Activated CD4-positive, CD25-positive, alpha-beta regulatory T cell (primary cell): ENCODE measurements at regions not wholly inside any gene's neighbourhood (a gene's known extent, or its start where the extent isn't known, plus 50 kb on each side); places are given as distances from the start of the nearest gene placed in this dataset.

ENCODE experiments used
- DNase-seq, 4 experiments: peaks; one replicate each; lab custom pipeline; 2025; lab: John Stamatoyannopoulos, UW

DNA sequence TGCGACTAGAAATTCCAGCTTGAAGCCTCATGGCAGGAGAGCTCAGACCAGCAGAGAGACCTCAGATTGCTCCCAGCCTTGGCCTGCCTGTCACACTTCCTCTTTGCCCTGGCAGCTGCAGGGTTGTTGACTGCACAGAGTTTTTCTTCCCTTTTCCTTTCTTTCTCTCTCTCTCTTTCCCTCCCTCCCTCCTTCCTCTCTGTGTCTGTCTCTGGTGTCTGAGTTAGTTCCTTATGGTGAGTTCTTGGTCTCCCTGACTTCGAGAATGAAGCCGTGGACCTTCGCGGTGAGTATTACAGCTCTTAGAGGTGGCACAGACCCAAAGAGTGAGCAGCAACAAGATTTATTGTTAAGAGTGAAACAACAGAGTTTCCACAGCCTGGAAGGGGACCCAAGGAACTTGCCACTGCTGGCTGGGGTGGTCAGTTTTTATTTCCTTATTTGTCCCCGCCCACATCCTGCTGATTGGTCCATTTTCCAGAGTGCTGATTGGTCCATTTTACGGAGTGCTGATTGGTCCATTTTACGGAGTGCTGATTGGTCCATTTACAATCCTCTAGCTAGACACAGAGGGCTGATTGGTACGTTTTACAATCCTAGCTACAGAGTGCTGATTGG, 266.3 kb downstream of the RPS24 start:
- no peak for DNase-seq

GRCh38 chr10:78300526-78300925, 266.9 kb downstream of the RPS24 start:
- DNase-seq: no peak

GRCh38 chr10:78301481-78301880, 267.8 kb downstream of the RPS24 start:
- no peak for DNase-seq

DNA sequence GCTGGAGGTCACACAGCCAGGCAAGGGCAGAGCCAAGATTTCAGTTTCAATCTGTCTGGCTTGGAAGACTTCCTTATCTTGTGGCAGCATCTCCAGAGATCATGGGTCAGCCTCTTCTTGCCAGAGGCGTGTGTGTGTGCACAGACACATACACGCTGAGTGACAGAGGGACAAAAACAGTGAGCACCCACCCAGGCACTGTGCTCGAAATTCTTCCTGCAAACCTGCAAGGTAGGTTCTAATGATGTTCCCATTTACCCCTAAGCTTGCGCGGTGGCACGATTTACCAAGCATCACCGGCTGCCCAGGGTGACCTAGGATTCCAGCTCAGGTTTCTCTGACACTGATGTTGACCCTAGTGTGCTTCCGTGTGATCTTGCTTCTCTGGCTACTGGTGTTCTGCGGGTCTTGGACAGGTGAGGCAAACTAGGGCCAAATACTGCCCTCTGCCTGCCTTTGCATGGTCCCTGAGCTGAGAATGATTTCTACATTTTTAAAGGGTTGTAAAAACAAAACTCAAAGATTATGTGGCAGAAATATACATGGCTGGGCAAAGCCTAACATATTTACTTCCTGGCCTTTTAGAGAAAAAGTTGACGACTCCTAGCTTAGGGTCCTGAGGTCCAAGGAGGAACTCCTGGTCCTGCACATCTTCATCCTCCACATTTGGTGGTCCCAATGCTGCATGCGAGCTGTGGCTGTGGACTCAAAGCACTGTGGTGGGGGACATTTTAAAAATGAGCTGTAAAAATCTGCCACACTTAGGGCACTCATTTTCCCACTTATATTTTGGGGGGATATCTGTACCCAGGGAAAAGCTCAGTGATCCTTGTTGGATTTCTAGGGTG, 268.5 kb downstream of the RPS24 start:
- DNase-seq: no peak

GRCh38 chr10:78302739-78302988, 269.0 kb downstream of the RPS24 start:
- no peak for DNase-seq

GRCh38 chr10:78302989-78303854, 269.6 kb downstream of the RPS24 start:
- DNase-seq: peak; percentile 91 to 98 (median 95)

- DNase-seq: no peak
Measured at GRCh38 chr10:78304091-78305045, 270.7 kb downstream of the RPS24 start.

GRCh38 chr10:78305311-78305710, 271.6 kb downstream of the RPS24 start:
- DNase-seq: no peak

DNA sequence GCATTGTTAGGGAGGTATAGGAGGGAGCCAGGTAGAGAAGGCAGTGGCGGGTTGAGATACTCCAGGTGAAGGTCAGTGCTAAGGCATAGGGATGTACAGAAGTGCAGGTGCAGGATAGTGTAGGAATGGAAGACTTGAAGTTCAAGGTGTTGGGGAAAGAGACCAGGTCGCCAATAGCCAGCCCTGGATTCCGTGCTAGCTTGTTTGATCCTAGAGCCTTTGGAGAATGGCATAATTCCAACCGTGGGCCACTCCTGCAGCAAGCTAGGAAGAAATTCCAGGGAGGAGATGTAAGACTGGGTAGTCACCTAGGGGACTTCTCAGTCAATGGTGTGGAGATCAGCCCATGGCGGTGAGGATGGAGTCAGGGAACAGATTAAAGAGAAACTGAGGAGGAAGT, 272.7 kb downstream of the RPS24 start:
- no peak for DNase-seq

- DNase-seq: no peak
Measured at GRCh38 chr10:78307576-78307975, 273.9 kb downstream of the RPS24 start.

DNA sequence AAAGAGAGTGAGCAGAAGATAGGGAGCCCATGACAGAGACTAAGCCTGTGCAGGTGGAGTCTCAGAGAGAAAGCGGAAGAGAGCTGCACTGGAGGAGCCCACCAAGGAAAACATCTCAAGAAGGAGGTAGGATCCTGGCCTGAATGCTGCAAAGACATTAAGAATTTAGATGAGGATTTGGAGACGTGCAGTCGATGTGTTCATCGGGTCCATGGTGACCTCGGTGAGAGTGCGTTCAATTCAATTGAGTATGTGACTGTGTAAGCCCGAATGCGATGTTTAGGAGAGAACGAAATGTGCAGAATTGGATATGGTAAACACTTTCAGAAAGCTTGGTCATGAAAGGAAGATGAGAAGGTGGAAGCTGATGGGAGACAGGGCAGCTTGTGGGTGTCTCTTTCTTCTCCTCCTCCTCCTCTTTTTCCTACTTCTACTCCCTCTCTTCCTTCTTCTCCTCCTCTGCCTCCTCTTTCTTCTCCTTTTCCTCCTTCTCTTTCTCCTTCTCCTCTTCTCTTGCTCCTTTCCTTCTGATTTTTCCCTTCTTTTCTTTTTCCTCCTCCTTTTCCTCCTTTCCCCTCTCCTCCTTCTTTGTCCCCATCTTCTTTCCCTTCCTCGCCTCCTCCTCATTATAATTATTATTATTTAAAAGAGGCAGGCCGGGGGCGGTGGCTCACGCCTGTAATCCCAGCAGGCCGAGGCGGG, 276.0 kb downstream of the RPS24 start:
- no peak for DNase-seq

DNA sequence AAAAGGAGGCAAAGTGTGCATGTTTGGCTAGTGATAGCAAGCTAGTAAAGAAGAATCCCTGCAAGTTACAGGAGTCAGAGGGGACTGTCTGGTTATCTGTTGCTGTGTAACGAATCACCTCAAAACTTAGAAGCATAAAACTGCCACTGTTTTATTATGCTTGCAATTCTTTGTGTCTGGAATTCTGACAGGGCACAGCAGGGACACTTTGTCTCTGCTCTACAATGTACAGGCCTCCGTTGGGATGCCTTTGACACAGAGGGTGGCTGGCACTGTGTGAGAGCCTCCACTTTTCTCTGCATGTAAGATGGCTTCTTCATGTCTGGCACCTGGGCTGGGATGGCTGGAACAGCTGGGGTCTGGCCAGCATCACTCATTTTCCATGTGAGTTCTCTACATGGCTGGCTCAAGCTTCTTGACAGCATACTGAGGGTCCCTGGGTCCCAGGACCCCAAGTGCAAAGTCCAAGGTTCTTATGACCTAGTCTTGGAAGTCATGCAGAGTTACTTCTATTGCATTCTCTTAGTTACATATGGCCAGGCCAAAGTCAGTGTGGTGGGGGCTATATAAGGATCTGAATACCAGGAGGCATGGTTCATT, 276.9 kb downstream of the RPS24 start:
- DNase-seq: no peak

- DNase-seq: no peak
Measured at GRCh38 chr10:78312197-78313047, 278.8 kb downstream of the RPS24 start.

DNA sequence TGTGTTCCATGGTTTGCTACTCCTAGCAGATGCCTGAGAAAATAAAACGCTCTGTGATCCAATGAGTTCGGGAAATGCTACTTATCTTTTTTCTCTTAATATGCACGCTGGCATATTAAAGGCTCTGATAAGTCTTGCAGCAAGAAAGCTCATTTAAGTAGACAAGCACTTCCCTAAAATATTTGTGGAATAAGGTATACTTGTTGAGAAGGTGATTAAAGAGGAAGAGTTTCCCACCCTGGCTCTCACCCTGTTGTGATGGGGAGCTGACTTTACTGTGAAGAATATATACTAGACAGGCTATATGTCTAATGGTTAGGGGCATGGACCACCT, 279.4 kb downstream of the RPS24 start:
- DNase-seq: no peak

GRCh38 chr10:78313636-78314035, 280.0 kb downstream of the RPS24 start:
- no peak for DNase-seq

DNA sequence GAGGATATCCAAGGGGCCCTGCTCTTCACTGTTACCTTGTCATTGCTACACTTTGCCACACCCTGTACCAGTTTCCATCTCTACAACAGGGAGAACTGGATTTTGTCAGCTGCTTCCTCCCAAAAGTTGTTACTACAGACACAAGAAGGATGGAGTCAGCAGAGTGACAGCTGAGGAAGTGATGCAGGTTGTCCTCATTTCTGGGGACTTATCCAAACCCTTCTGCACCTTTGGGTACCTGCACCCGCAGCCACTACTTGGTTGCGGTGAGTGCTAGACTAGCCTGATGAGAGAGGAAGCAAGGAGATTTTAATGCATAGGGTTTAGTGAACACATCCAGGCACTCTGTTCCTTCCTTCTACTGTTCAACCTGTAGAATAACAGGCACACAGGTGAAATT, 281.0 kb downstream of the RPS24 start:
- no peak for DNase-seq

GRCh38 chr10:78316451-78316931, 282.8 kb downstream of the RPS24 start:
- DNase-seq: no peak

- no peak for DNase-seq
Measured at GRCh38 chr10:78318305-78318704, 284.6 kb downstream of the RPS24 start.

DNA sequence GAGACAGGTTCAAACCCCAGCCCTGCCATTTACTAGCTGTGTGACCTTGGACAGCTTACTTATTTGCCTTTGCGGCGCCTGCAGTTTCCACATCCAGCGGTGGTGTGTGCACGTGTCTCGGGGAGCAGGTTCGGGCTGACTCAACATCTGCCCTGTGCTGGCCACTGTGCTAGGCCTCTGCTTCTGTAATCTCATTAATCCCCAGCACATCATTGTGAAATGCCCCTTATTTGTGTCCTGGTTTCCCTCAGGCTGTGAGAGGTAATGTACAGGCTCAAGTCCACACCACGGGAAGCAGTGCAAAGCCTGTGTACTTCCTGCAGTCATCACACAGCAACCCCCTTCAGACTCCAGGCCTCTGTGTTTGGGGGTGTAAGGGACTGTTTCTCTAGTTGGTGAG, 285.7 kb downstream of the RPS24 start:
- DNase-seq: no peak

- no peak for DNase-seq
Measured at GRCh38 chr10:78319841-78320240, 286.2 kb downstream of the RPS24 start.
